ENCODE measurements at regions not wholly inside any gene's neighbourhood (a gene's known extent, or its start where the extent isn't known, plus 50 kb on each side); places are given as distances from the start of the nearest gene placed in this dataset.
"Not testable (repeated sequence)": the region's sequence is repeated elsewhere in the genome, so short reads cannot be mapped to it uniquely, and the experiment has no call there.

GRCh38 chr7:109596948-109597347 is 1027.3 kb downstream of the DNAJB9 start:
- not testable (repeated sequence) for TF ChIP-seq POLR2A, CTCF (IDR thresholded peaks at IDR 0.05)
